Activated T-helper 9 cell treated with anti-CD3 and anti-CD28 coated beads, Interleukin-2, amount 50 U/mL, for 16 hours (primary cell): ENCODE measurements at regions not wholly inside any gene's neighbourhood (a gene's known extent, or its start where the extent isn't known, plus 50 kb on each side); places are given as distances from the start of the nearest gene placed in this dataset.

ENCODE experiments used
- DNase-seq: peaks from one replicate; pipeline ENCODE4 v3.0.0-alpha.2; 2020; ENCODE audit warnings: low read depth

DNA sequence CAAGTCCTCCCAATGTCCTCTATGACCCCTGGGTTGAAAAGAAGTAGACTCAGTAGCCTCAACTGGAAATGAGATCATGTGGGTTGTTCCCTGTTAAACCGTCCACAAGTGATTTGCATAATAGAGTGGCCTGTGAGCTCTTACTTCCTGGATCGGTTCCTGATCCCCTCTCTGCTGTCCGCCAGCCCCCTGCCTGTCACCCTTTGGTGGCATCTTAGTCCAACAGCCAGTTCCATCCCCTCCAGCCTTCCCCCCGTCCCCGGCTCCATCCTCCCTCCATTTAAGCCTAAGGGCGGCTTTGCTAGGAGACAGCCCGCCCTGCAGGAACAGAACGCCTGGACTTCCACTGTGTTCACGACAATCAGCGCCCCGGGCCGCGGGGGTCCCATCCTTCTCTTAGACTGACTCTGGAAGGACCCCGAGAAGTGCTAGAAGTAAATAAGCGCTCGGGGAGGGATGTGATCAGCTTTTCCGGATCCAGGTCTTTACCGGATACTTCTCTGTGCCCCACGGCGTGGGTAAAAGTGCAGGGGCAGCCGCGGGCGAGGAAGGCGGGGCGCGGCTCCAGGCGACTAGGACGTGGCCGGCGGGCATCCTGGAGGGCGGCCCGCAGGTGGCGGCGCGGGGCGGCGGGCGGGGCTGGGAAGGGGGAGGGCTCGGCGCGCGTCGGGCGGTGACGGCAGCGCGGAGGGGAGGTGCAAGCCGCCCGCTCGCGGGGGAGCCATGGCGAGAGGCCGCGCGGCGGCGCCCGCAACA, 51.2 kb upstream of the ULK4 start:
- DNase-seq, result peak; percentile 68

DNA sequence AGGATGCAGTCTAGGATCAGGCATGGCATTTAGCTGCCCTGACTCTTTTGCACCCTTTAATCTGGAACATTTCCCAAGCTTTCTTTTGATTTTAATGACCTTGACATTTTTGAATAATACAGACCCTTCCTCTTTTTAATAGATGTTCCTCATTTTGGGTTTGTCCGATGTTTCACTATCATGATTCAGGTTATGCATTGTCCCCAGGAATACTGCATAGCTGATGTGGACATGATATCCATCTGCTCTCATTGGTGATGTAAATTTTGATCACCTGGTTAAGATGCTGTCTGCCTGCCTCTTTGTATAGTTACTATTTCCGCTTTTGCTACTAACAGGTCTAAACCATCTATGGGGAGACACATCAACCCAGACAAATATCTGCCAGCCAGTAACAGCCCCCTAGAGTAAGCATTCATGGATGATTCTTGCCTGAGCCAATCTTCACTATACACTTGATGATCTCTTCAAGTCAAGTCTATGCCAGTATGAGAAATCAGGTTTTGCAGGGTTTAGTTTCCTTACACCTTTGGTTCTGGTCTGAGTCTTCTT, 50.6 kb upstream of the ULK4 start:
- no peak for DNase-seq
